Heart left ventricle (tissue), 13 donors: ENCODE measurements at regions not wholly inside any gene's neighbourhood (a gene's known extent, or its start where the extent isn't known, plus 50 kb on each side); places are given as distances from the start of the nearest gene placed in this dataset.

ENCODE experiments used
- POLR2A ChIP-seq, 2 donors: fragments of 450-650 bp; IDR thresholded peaks; one replicate each; pipeline ENCODE4 v1.6.1; 2017; ENCODE audit warnings: antibody characterized with exemption in 2 of 2, mild to moderate bottlenecking in 2 of 2, moderate library complexity in 2 of 2
- TF ChIP-seq, protein P1 (sequence below), 12 donors: fragments of 200-600 bp; sonication (generic) in 4 of 12; IDR thresholded peaks; one replicate each; pipeline versions ENCODE4 v1.5.0 to v1.8.0; 2018 to 2022; ENCODE audit warnings: antibody characterized with exemption in 12 of 12, mild to moderate bottlenecking in 5 of 12
- donor health status: ischemic (EF 13 %, LVEDD 7.1; RV severe dilation, severe dysfunction).
- donor health status: DM: no; HTN: yes; CAD: no.
- donor health status: DM: no; HTN: no; CAD: no.
- donor health status: ischemic (EF 25% LVEDD 6.9; RV normal size, moderate dysfunction).
- donor health status: ischemic (EF 25% LVEDD 5.7; RV mildly dilated, moderate dysfunction).
- donor health status: ischemic (EF 35%, LVEDD 5.7; RV mildly dilated, moderate dysfunction).
- donor health status: nonischemic (EF 11% LVEDD 7.7; RV severe dilation, severe dysfunction).
- donor health status: DM: yes; HTN: yes; CAD: no.
- donor health status: PGD.
- donor health status: ischemic (EF 29% LVEDD 5.4; RV normal size, mild dysfunction).
- donor health status: nonischemic (EF 23%, LVEDD 6.1; RV moderate dilation, normal function).

DNA sequence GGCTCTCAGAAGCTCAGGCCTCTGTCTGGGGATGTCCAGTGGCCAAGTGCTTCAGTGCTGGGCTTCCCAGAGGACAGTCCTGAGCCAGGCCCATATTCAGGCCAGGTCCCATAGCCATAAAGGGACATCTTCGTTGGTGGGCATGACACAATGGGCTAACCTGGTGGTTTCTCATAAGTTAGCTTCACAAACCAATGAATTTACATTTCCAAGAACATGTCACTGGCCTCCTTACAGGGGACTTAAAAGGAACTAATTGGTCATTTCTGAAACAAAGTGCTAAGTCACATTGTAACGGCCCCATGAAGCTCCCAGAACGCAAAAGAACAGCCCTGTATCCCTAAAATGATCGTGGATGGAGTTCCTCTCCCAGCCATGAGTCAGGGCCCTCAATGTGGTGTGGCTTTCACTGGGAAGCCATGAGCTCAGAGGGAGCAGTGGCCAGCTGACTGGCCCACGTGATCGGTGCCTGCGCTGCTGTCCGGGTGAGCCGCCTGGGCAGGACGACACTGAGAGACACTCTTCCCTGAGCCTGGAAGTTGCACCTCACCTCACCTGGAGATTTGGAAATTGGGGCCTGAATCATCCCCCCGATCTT, 163.7 kb upstream of the APCDD1 start:
- TF ChIP-seq, protein P1, sequence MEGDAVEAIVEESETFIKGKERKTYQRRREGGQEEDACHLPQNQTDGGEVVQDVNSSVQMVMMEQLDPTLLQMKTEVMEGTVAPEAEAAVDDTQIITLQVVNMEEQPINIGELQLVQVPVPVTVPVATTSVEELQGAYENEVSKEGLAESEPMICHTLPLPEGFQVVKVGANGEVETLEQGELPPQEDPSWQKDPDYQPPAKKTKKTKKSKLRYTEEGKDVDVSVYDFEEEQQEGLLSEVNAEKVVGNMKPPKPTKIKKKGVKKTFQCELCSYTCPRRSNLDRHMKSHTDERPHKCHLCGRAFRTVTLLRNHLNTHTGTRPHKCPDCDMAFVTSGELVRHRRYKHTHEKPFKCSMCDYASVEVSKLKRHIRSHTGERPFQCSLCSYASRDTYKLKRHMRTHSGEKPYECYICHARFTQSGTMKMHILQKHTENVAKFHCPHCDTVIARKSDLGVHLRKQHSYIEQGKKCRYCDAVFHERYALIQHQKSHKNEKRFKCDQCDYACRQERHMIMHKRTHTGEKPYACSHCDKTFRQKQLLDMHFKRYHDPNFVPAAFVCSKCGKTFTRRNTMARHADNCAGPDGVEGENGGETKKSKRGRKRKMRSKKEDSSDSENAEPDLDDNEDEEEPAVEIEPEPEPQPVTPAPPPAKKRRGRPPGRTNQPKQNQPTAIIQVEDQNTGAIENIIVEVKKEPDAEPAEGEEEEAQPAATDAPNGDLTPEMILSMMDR (IDR thresholded peaks at IDR 0.05): no peak
- no peak for TF ChIP-seq POLR2A (IDR thresholded peaks at IDR 0.05)
